Neuronal stem cell (in vitro differentiated cells): ENCODE measurements at regions not wholly inside any gene's neighbourhood (a gene's known extent, or its start where the extent isn't known, plus 50 kb on each side); places are given as distances from the start of the nearest gene placed in this dataset.

Experiments used
- DNase-seq: peaks from one replicate; pipeline ENCODE4 v3.0.0-alpha.2; 2013; ENCODE audit warnings: low spot score
- H2AFZ ChIP-seq: one replicate; pipeline ENCODE4 v1.6.1; 2013; ENCODE audit warnings: mild to moderate bottlenecking, low read length, inconsistent platforms
- H2AK5ac ChIP-seq: 2 replicates; pipeline ENCODE4 v1.6.1; 2013; ENCODE audit warnings: low read depth, mild to moderate bottlenecking, inconsistent platforms, low read length, moderate library complexity, mixed read lengths
- H2BK120ac ChIP-seq: 2 replicates; pipeline ENCODE4 v1.6.1; 2013; ENCODE audit warnings: low read depth, mild to moderate bottlenecking, inconsistent platforms, low read length, moderate library complexity, mixed read lengths
- H2BK12ac ChIP-seq: one replicate; pipeline ENCODE4 v1.6.1; 2013; ENCODE audit warnings: low read length, inconsistent platforms
- H2BK15ac ChIP-seq: 2 replicates; pipeline ENCODE4 v1.6.1; 2013; ENCODE audit warnings: mild to moderate bottlenecking, low read length, inconsistent platforms, mixed read lengths
- H2BK5ac ChIP-seq: one replicate; pipeline ENCODE4 v1.6.1; 2013; ENCODE audit warnings: inconsistent platforms, mild to moderate bottlenecking, low read length, moderate library complexity
- H3K14ac ChIP-seq: one replicate; pipeline ENCODE4 v1.6.1; 2013; ENCODE audit warnings: low read length, inconsistent platforms
- H3K18ac ChIP-seq: 2 replicates; pipeline ENCODE4 v1.6.1; 2013; ENCODE audit warnings: low read length, inconsistent platforms
- H3K23ac ChIP-seq: 2 replicates; pipeline ENCODE4 v1.6.1; 2013; ENCODE audit warnings: low read depth, mild to moderate bottlenecking, mixed read lengths, low read length, inconsistent platforms; ENCODE audit not compliant: poor library complexity
- H3K27ac ChIP-seq: replicated peaks from 3 replicates; pipeline ENCODE4 v1.5.1; 2013; ENCODE audit warnings: low read length, inconsistent platforms
- H3K27me3 ChIP-seq, 3 experiments: 2 replicates each; pipeline ENCODE4 v1.6.1; 2013; ENCODE audit warnings: low read length in 3 of 3, mild to moderate bottlenecking in 2 of 3, inconsistent platforms in 1 of 3, low read depth in 1 of 3, mixed read lengths in 1 of 3, moderate library complexity in 1 of 3; ENCODE audit not compliant: control insufficient read depth in 3 of 3, insufficient read depth in 3 of 3
- H3K36me3 ChIP-seq, 2 donors: replicated peaks in 1 of 2; 2 replicates each; pipeline ENCODE4 v1.6.1; 2013; ENCODE audit warnings: low read length in 2 of 2; ENCODE audit not compliant: control insufficient read depth in 2 of 2, insufficient read depth in 2 of 2
- H3K4ac ChIP-seq: 2 replicates; pipeline ENCODE4 v1.6.1; 2013; ENCODE audit warnings: inconsistent platforms, mild to moderate bottlenecking, low read length, moderate library complexity
- H3K4me1 ChIP-seq, 2 donors: 1 replicate in 1 of 2; 2 replicates in 1 of 2; pipeline ENCODE4 v1.6.1; 2013; ENCODE audit warnings: low read length in 2 of 2, low read depth in 1 of 2; ENCODE audit not compliant: control insufficient read depth in 2 of 2, insufficient read depth in 1 of 2
- H3K4me2 ChIP-seq: one replicate; pipeline ENCODE4 v1.6.1; 2013; ENCODE audit warnings: mild to moderate bottlenecking, low read length, inconsistent platforms; ENCODE audit not compliant: insufficient read depth, poor library complexity, severe bottlenecking
- H3K4me3 ChIP-seq, 2 donors: 2 replicates each; pipeline ENCODE4 v1.5.1; 2013; ENCODE audit warnings: low read length in 2 of 2, mild to moderate bottlenecking in 2 of 2, inconsistent platforms in 1 of 2, moderate library complexity in 1 of 2
- H3K79me1 ChIP-seq: one replicate; pipeline ENCODE4 v1.6.1; 2013; ENCODE audit warnings: low read depth, mild to moderate bottlenecking, inconsistent platforms, low read length, moderate library complexity
- H3K9ac ChIP-seq: one replicate; pipeline ENCODE4 v1.6.1; 2013; ENCODE audit warnings: mild to moderate bottlenecking, low read depth, low read length, inconsistent platforms; ENCODE audit not compliant: poor library complexity
- H3K9me3 ChIP-seq, 2 donors: replicated peaks in 1 of 2; 2 replicates each; pipeline versions ENCODE3 to v1.6.1; 2013; ENCODE audit warnings: low read length in 2 of 2, mild to moderate bottlenecking in 2 of 2, inconsistent platforms in 1 of 2, low read depth in 1 of 2, mixed read lengths in 1 of 2, moderate library complexity in 1 of 2; ENCODE audit not compliant: control insufficient read depth in 2 of 2, insufficient read depth in 1 of 2
- H4K8ac ChIP-seq: one replicate; pipeline ENCODE4 v1.6.1; 2013; ENCODE audit warnings: low read depth, mild to moderate bottlenecking, inconsistent platforms, low read length, moderate library complexity
- H4K91ac ChIP-seq: one replicate; pipeline ENCODE4 v1.6.1; 2013; ENCODE audit warnings: low read length, low read depth, mild to moderate bottlenecking, inconsistent platforms; ENCODE audit not compliant: poor library complexity
- WGBS, 2 donors: extraction: QIAGEN DNeasy Blood & Tissue Kit; methylation state at CpG; one replicate each; pipeline ENCODE4 v1.1.7; 2013; ENCODE audit warnings: missing lambda C conversion rate in 2 of 2, mixed read lengths in 1 of 2; ENCODE audit not compliant: insufficient read length in 2 of 2, insufficient replicate concordance in 1 of 2; ENCODE audit errors: extremely low coverage in 2 of 2; 5-methylcytosine and 5-hydroxymethylcytosine counted together

- H2BK12ac ChIP-seq, result no peak overlapping the region
- H3K23ac ChIP-seq, result no peak overlapping the region
- no peak overlapping the region for H3K4me3 ChIP-seq
- H4K8ac ChIP-seq, result no peak overlapping the region
- H3K27me3 ChIP-seq, result no peaks in the 10 kb centered on the region
- no peak overlapping the region for H3K14ac ChIP-seq
- no peak overlapping the region for H3K4ac ChIP-seq
- H2AK5ac ChIP-seq, result no peak overlapping the region
- H3K79me1 ChIP-seq, result no peaks in the 10 kb centered on the region
- no peak for DNase-seq
- H4K91ac ChIP-seq, result no peak overlapping the region
- H3K27ac ChIP-seq, result no peak overlapping the region
- H2AFZ ChIP-seq, result no peak overlapping the region
- no peak overlapping the region for H2BK15ac ChIP-seq
- no peak overlapping the region for H3K9ac ChIP-seq
- H3K36me3 ChIP-seq, result no peaks in the 10 kb centered on the region
- H2BK5ac ChIP-seq, result no peak overlapping the region
- H2BK120ac ChIP-seq, result no peak overlapping the region
- H3K4me2 ChIP-seq, result no peak overlapping the region
- H3K9me3 ChIP-seq, result no peaks in the 10 kb centered on the region
- no peak overlapping the region for H3K18ac ChIP-seq
- H3K4me1 ChIP-seq, result peaks cover 3 to 5% of the 10 kb centered on the region in 2 donors
Measured at GRCh38 chr6:8583291-8583690, 147.9 kb upstream of the SLC35B3 start.

- Histone ChIP-seq H3K27ac (no peak overlapping the region), H2AK5ac (no peak overlapping the region), H3K9ac (no peak overlapping the region), H2BK120ac (no peak overlapping the region), H3K4ac (no peak overlapping the region), H2BK12ac (no peak overlapping the region), H3K18ac (no peak overlapping the region), H3K9me3 (no peaks in the 10 kb centered on the region), H3K79me1 (no peaks in the 10 kb centered on the region), H3K27me3 (no peaks in the 10 kb centered on the region), H2BK15ac (no peak overlapping the region), H3K36me3 (no peaks in the 10 kb centered on the region), H3K4me1 (peaks cover 3 to 5% of the 10 kb centered on the region in 2 donors), H2BK5ac (no peak overlapping the region), H4K8ac (no peak overlapping the region), H3K4me3 (no peak overlapping the region), H3K4me2 (no peak overlapping the region), H2AFZ (peak overlapping the region; percentile 44), H3K23ac (no peak overlapping the region), H3K14ac (no peak overlapping the region), H4K91ac (no peak overlapping the region)
- no peak for DNase-seq
- no CpG with 5 or more reads among the region's 1 CpG for WGBS, 2 donors
Measured at GRCh38 chr6:8579372-8579771, 144.0 kb upstream of the SLC35B3 start.

GRCh38 chr6:8578006-8578405 is 142.7 kb upstream of the SLC35B3 start:
- DNase-seq, result no peak
- no peak overlapping the region for H4K91ac ChIP-seq
- H2BK12ac ChIP-seq, result no peak overlapping the region
- no peak overlapping the region for H4K8ac ChIP-seq
- no peaks in the 10 kb centered on the region for H3K9me3 ChIP-seq
- no peaks in the 10 kb centered on the region for H3K79me1 ChIP-seq
- H2BK120ac ChIP-seq, result no peak overlapping the region
- H2BK15ac ChIP-seq, result no peak overlapping the region
- no peak overlapping the region for H3K4ac ChIP-seq
- no peaks in the 10 kb centered on the region for H3K27me3 ChIP-seq
- peaks cover 3 to 5% of the 10 kb centered on the region in 2 donors for H3K4me1 ChIP-seq
- H2BK5ac ChIP-seq, result no peak overlapping the region
- no peak overlapping the region for H3K9ac ChIP-seq
- no peak overlapping the region for H3K4me2 ChIP-seq
- H2AFZ ChIP-seq, result no peak overlapping the region
- no peak overlapping the region for H3K23ac ChIP-seq
- WGBS, 2 donors, result no CpG with 5 or more reads among the region's 1 CpG
- H3K36me3 ChIP-seq, result no peaks in the 10 kb centered on the region
- H3K4me3 ChIP-seq, result no peak overlapping the region
- H3K18ac ChIP-seq, result no peak overlapping the region
- H3K14ac ChIP-seq, result no peak overlapping the region
- H2AK5ac ChIP-seq, result no peak overlapping the region
- H3K27ac ChIP-seq, result no peak overlapping the region

DNA sequence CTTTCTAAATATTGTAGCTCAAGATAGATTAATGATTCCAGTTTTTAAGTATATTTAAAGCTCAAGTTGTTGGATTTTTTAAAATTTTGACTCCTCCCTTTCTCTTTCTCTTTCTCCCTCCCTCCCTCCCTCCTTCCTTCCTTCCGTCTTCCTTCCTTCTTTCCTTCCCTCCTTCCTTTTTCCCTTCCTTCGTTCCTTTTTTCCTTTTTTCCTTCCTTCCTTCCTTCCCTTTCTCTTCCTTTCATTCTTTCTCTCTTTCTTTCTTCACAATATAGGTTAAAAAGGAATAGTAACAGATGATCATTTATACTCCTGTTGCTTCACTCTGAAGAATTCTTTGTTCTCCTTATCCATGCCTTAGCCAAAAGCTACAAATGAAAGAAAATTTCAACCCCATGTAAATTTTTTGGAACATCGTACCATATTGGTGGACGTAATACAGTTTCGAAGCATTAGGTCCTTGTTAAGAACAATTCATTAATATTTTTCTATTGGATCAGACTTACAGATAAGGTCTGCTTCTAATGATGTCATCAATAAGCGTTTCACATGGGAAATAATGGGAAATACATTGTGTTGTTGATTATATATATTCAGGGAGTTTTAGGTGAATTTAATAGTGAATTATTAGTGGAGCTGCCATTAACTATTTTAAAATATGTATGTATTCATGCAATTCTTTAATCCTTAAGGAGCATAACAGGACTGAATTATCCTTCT is 139.6 kb upstream of the SLC35B3 start:
- no CpG with 5 or more reads among the region's 6 CpGs for WGBS, 2 donors
- DNase-seq, result no peak

More for the DNA sequence above, 139.6 kb upstream of the SLC35B3 start:
- H4K91ac ChIP-seq, result no peak overlapping the region
- no peak overlapping the region for H3K4me2 ChIP-seq
- no peak overlapping the region for H2AFZ ChIP-seq
- no peak overlapping the region for H3K27ac ChIP-seq
- no peak overlapping the region for H2BK15ac ChIP-seq
- no peaks in the 10 kb centered on the region for H3K9me3 ChIP-seq
- no peak overlapping the region for H3K4me3 ChIP-seq
- no peak overlapping the region for H3K23ac ChIP-seq
- H2BK12ac ChIP-seq, result no peak overlapping the region
- no peak overlapping the region for H2BK5ac ChIP-seq
- H3K14ac ChIP-seq, result no peak overlapping the region
- no peak overlapping the region for H3K9ac ChIP-seq
- H3K36me3 ChIP-seq, result no peaks in the 10 kb centered on the region
- H3K18ac ChIP-seq, result no peak overlapping the region
- H2AK5ac ChIP-seq, result no peak overlapping the region
- H3K27me3 ChIP-seq, result no peaks in the 10 kb centered on the region
- H4K8ac ChIP-seq, result no peak overlapping the region
- H3K79me1 ChIP-seq, result no peaks in the 10 kb centered on the region
- no peak overlapping the region for H2BK120ac ChIP-seq
- H3K4me1 ChIP-seq, result peaks cover 3 to 5% of the 10 kb centered on the region in 2 donors
- H3K4ac ChIP-seq, result no peak overlapping the region
